ENCODE measurements at regions not wholly inside any gene's neighbourhood (a gene's known extent, or its start where the extent isn't known, plus 50 kb on each side); places are given as distances from the start of the nearest gene placed in this dataset.

GRCh38 chr5:68891718-68892117 lies 202.1 kb upstream of the SLC30A5 start:
- no peak overlapping the region for H2AFZ ChIP-seq (replicated peaks)
- no peaks in the 10 kb centered on the region for H3K9me3 Mint-ChIP-seq
- no peak overlapping the region for H3K9ac ChIP-seq
- H3K4me2 ChIP-seq: no peak overlapping the region
- H3K36me3 Mint-ChIP-seq: no peaks in the 10 kb centered on the region
- no peaks in the 10 kb centered on the region for H3F3A ChIP-seq (ENCODE audit: low read depth)
- no peaks in the 10 kb centered on the region for H3K27me3 ChIP-seq
- H3K79me2 ChIP-seq (ENCODE audit: low read depth): no peaks in the 10 kb centered on the region
- no peaks in the 10 kb centered on the region for H3K4me1 ChIP-seq
- no peaks in the 10 kb centered on the region for H3K9me3 ChIP-seq (ENCODE audit: low read depth)
- no peak overlapping the region for H3K4me3 Mint-ChIP-seq
- no peaks in the 10 kb centered on the region for H3K36me3 ChIP-seq
- no peaks in the 10 kb centered on the region for H4K20me1 ChIP-seq (ENCODE audit: low read depth)
- no peaks in the 10 kb centered on the region for H3K4me1 Mint-ChIP-seq
- H3K4me3 ChIP-seq: no peak overlapping the region
- TF ChIP-seq EZH2phosphoT487 (IDR thresholded peaks at IDR 0.05): no peak
- TF ChIP-seq EZH2 (IDR thresholded peaks at IDR 0.05): no peak
- no peak for TF ChIP-seq CTCF (IDR thresholded peaks at IDR 0.05)
- DNase-seq (ENCODE audit: low spot score): no peak
- no peaks in the 10 kb centered on the region for H3K27me3 Mint-ChIP-seq (ENCODE audit: insufficient read depth, low read depth)
- no peak overlapping the region for H3K27ac Mint-ChIP-seq
- no peak overlapping the region for H3K27ac ChIP-seq

GRCh38 chr5:68894673-68895072 lies 199.1 kb upstream of the SLC30A5 start:
- peaks cover 4% of the 10 kb centered on the region for H3K4me1 ChIP-seq
- no peaks in the 10 kb centered on the region for H3K79me2 ChIP-seq (ENCODE audit: low read depth)
- Mint-ChIP-seq H3K36me3 (no peaks in the 10 kb centered on the region), H3K9me3 (no peaks in the 10 kb centered on the region), H3K27ac (no peak overlapping the region), H3K27me3 (ENCODE audit: insufficient read depth, low read depth) (no peaks in the 10 kb centered on the region), H3K4me3 (no peak overlapping the region), H3K4me1 (peaks cover 6% of the 10 kb centered on the region)
- H3K36me3 ChIP-seq: no peaks in the 10 kb centered on the region
- H2AFZ ChIP-seq (replicated peaks): no peak overlapping the region
- no peaks in the 10 kb centered on the region for H3K9me3 ChIP-seq (ENCODE audit: low read depth)
- DNase-seq (ENCODE audit: low spot score): peak; percentile 4
- H3K27me3 ChIP-seq: no peaks in the 10 kb centered on the region
- no peak overlapping the region for H3K9ac ChIP-seq
- H4K20me1 ChIP-seq (ENCODE audit: low read depth): no peaks in the 10 kb centered on the region
- no peak overlapping the region for H3K4me3 ChIP-seq
- H3K27ac ChIP-seq: no peak overlapping the region
- H3F3A ChIP-seq (ENCODE audit: low read depth): no peaks in the 10 kb centered on the region
- TF ChIP-seq EZH2phosphoT487 (IDR thresholded peaks at IDR 0.05): no peak
- no peak for TF ChIP-seq CTCF (IDR thresholded peaks at IDR 0.05)
- no peak for TF ChIP-seq EZH2 (IDR thresholded peaks at IDR 0.05)
- no peak overlapping the region for H3K4me2 ChIP-seq

DNA sequence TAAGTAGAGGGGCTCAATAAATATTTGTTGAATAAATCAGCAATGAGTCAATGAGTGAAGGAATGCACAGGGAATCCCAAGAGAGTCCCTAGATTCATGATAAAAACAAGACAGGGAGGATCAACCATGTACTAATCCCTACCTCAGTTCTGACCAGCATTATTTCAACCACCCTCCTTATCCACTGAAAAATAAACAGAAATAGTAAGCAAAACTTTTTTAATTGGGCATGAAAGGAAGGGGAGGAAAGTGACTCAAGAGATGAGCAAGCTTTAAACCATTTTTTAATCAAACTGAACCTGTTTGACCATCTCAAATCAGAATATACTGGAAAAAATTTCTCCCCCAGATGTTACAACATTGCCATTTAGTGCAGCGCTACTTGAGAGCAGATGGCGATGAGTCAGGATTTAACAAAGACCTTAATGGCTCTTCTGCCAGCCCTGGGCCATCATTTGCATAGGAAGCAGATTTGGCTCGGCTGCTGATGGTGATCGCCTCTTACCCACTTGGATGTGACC lies 194.8 kb upstream of the SLC30A5 start:
- Mint-ChIP-seq H3K27me3 (ENCODE audit: insufficient read depth, low read depth) (no peaks in the 10 kb centered on the region), H3K27ac (no peak overlapping the region), H3K4me1 (peaks cover 11% of the 10 kb centered on the region), H3K9me3 (no peaks in the 10 kb centered on the region), H3K36me3 (no peaks in the 10 kb centered on the region), H3K4me3 (no peak overlapping the region)
- Histone ChIP-seq H3K4me3 (no peak overlapping the region), H3K4me1 (peaks cover 4% of the 10 kb centered on the region), H3K9me3 (ENCODE audit: low read depth) (no peaks in the 10 kb centered on the region), H3K27me3 (no peaks in the 10 kb centered on the region), H3K36me3 (no peaks in the 10 kb centered on the region), H3K79me2 (ENCODE audit: low read depth) (no peaks in the 10 kb centered on the region), H3K4me2 (no peak overlapping the region), H4K20me1 (ENCODE audit: low read depth) (no peaks in the 10 kb centered on the region), H3F3A (ENCODE audit: low read depth) (no peaks in the 10 kb centered on the region), H2AFZ (replicated peaks) (no peak overlapping the region), H3K27ac (no peak overlapping the region), H3K9ac (no peak overlapping the region)
- TF ChIP-seq CTCF (IDR thresholded peaks at IDR 0.05) (no peak), EZH2phosphoT487 (IDR thresholded peaks at IDR 0.05) (no peak), EZH2 (IDR thresholded peaks at IDR 0.05) (no peak)
- peak; percentile 33 for DNase-seq (ENCODE audit: low spot score)

Measured in neural progenitor cell (in vitro differentiated cells).